Activated CD8-positive, alpha-beta memory T cell treated with anti-CD3 and anti-CD28 coated beads, Interleukin-2, amount 10 ng/mL, durations not matched to agents 7 days and 5 days (primary cell): ENCODE measurements at regions not wholly inside any gene's neighbourhood (a gene's known extent, or its start where the extent isn't known, plus 50 kb on each side); places are given as distances from the start of the nearest gene placed in this dataset.

Source experiments
- ATAC-seq: fragments of 150-1000 bp; cut with Tn5 transposase; one replicate; pipeline ENCODE4 v1.10.0; 2021; ENCODE audit warnings: moderate library complexity
- CTCF ChIA-PET: fragments of 350-600 bp; sonication (Branson Sonifier 250); formaldehyde crosslinking; loops from one replicate; lab custom pipeline; 2021; ENCODE audit warnings: antibody characterized with exemption; lab: Charles Lee
- DNase-seq: peaks from one replicate; pipeline ENCODE4 v3.0.0-alpha.2; 2020
- H3K27ac Mint-ChIP-seq: one replicate; pipeline ENCODE4 v1.8.0; 2021; ENCODE audit warnings: mild to moderate bottlenecking, mixed read lengths
- H3K27me3 Mint-ChIP-seq: one replicate; pipeline ENCODE4 v1.8.0; 2021; ENCODE audit warnings: mixed read lengths
- H3K36me3 Mint-ChIP-seq: one replicate; pipeline ENCODE4 v1.8.0; 2021; ENCODE audit warnings: mild to moderate bottlenecking, mixed read lengths
- H3K4me1 Mint-ChIP-seq: one replicate; pipeline ENCODE4 v1.8.0; 2021; ENCODE audit warnings: mixed read lengths
- H3K4me3 Mint-ChIP-seq: one replicate; pipeline ENCODE4 v1.8.0; 2021; ENCODE audit warnings: mild to moderate bottlenecking, moderate library complexity, mixed read lengths
- H3K9me3 Mint-ChIP-seq: one replicate; pipeline ENCODE4 v1.8.0; 2022; ENCODE audit warnings: low read depth, mixed read lengths

DNA sequence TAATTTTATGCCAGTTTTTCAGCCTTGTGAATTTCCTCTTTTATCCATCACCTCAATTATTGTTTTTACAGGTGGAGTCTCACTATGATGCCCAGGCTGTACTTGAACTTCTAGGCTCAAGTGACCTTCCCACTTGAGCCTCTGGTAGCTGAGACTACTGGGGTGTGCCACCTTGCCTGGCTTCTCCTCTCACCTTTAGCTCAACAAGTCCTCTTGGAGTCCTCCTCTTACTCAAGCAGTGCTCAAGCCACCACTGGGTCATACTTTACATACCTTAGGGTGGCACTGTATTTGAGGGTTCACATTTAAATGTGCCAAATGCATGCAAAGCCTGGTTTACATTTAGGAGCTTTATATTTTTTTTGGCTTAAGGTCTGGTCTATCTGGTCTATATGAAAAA is 350.1 kb upstream of the MCTP2 start:
- Mint-ChIP-seq H3K27me3 (peaks cover 5% of the 10 kb centered on the region), H3K36me3 (no peaks in the 10 kb centered on the region), H3K27ac (no peak overlapping the region), H3K9me3 (no peaks in the 10 kb centered on the region), H3K4me3 (no peak overlapping the region), H3K4me1 (no peaks in the 10 kb centered on the region)
- ATAC-seq (no peak), DNase-seq (no peak)
- CTCF ChIA-PET = no interaction called here

DNA sequence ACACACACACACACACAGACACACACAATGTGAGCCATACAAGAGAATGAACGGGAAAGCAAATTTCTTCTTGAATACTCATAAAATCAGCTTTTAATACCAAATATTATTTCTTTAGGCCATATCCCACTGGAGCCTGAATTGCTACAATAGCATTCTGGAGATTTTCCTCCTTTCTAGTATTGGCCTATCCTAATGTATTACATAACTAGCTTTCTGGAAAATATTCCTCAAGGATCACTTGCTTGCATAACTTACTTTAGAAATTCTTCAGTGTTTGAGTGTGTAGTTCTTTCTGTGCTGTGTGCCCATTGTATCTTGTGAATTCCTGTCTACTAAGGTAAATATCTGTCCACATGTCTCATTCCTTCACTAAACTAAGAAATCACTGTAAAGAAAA is 351.0 kb upstream of the MCTP2 start:
- Mint-ChIP-seq H3K9me3 (no peaks in the 10 kb centered on the region), H3K4me3 (no peak overlapping the region)

DNA sequence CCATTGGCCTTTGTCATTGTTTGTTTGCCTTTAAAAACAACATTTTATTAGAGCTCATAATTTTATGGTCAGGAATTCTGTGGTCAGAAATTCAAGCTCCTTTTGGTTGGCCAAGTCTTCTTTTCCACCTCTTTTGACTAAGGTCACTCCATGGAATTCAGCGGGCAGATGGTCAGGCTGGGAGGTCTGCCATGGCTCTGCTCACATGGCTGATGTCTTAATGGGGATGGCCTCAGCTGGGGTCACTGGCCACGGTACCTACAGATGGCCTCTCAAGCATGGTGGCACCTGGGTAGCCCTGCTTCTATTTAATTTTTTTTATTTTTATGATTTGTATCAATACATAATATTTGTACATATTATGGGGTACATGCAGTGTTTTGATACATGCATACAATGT is 360.8 kb upstream of the MCTP2 start:
- CTCF ChIA-PET = no interaction called here
- Mint-ChIP-seq H3K4me1 (no peaks in the 10 kb centered on the region), H3K4me3 (no peak overlapping the region)

More for the DNA sequence above, 351.0 kb upstream of the MCTP2 start:
- ATAC-seq (no peak), DNase-seq (no peak)
- Mint-ChIP-seq H3K4me1 (no peaks in the 10 kb centered on the region), H3K36me3 (no peaks in the 10 kb centered on the region), H3K27ac (no peak overlapping the region), H3K27me3 (peaks cover 5% of the 10 kb centered on the region)
- CTCF ChIA-PET = no interaction called here

DNA sequence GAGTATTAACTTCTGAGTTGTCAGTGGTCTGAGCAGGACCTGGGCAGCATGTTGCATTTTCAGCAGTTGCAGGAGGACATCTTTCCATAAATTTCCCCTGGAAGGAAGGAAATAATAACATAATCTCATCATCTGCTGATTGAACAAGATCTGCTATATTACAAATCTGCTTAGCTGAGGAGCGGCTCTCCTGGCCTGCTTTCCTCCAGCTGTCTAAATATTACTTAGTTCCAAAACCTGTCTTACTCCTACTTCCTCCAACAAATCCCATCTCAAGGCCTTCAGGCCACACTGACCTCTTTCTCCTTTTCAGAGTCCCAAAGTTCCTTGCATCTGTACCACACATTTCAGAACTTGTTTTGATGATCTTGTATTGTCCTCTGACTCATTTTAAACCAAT is 364.4 kb upstream of the MCTP2 start:
- H3K27ac Mint-ChIP-seq = no peak overlapping the region
- H3K9me3 Mint-ChIP-seq = no peaks in the 10 kb centered on the region
- no peaks in the 10 kb centered on the region for H3K36me3 Mint-ChIP-seq
- H3K4me3 Mint-ChIP-seq = no peak overlapping the region
- peaks cover 10% of the 10 kb centered on the region for H3K4me1 Mint-ChIP-seq
- CTCF ChIA-PET = interaction anchor here (1.0 kb wide), 1 partner anchor 11 kb away, joined by 3 read pairs; no protein-coding TSS in a partner anchor
- ATAC-seq (no peak), DNase-seq (no peak)
- H3K27me3 Mint-ChIP-seq = peaks cover 35% of the 10 kb centered on the region

More for the DNA sequence above, 360.8 kb upstream of the MCTP2 start:
- H3K27me3 Mint-ChIP-seq = peaks cover 22% of the 10 kb centered on the region
- no peak overlapping the region for H3K27ac Mint-ChIP-seq
- DNase-seq (no peak), ATAC-seq (no peak)
- H3K36me3 Mint-ChIP-seq = no peaks in the 10 kb centered on the region
- no peaks in the 10 kb centered on the region for H3K9me3 Mint-ChIP-seq

DNA sequence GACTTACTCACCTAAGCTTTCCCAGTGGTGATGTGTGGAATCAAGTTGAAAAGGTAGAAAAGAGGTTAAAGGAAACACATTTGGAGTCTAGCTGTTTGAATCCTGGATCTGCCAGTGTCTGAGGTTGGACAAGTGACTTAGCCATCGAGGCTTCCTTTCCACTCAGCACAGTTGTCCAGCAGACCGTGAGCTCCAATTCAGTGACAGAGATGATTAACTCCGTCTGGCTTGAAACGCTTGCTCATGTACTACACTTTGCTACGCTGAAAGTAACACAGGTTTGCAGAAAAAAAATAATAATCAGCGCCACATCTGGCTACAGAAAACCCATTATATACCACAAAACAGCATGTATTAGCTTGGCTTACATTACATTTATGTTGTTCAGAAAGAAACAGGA is 364.9 kb upstream of the MCTP2 start:
- H3K27me3 Mint-ChIP-seq = peaks cover 36% of the 10 kb centered on the region
- CTCF ChIA-PET = interaction anchor here (1.0 kb wide), 1 partner anchor 11 kb away, joined by 3 read pairs; no protein-coding TSS in a partner anchor
- peaks cover 14% of the 10 kb centered on the region for H3K4me1 Mint-ChIP-seq
- no peak overlapping the region for H3K27ac Mint-ChIP-seq
- DNase-seq (no peak), ATAC-seq (no peak)
- no peaks in the 10 kb centered on the region for H3K9me3 Mint-ChIP-seq
- no peaks in the 10 kb centered on the region for H3K36me3 Mint-ChIP-seq
- H3K4me3 Mint-ChIP-seq = no peak overlapping the region

DNA sequence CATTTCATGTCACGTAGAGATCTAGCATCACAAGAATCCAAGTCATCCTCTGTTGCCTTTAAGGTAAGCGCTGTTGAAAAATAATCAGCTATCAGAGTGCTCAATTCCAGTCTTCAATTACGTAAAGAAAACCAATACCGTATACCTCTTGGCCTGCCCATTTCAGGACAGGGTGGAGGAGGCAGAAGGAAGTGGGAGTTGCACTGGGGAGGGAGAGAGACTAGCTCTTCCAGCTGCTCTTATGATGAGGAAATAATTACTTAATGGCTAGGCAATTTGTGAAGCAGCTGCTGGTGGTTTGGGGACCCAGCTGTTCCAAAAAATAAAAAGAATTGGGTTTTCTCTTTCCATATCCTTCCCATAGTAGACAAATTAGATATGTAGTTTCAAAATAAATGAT is 365.8 kb upstream of the MCTP2 start:
- Mint-ChIP-seq H3K9me3 (no peaks in the 10 kb centered on the region), H3K4me1 (peaks cover 22% of the 10 kb centered on the region), H3K36me3 (no peaks in the 10 kb centered on the region), H3K27me3 (peaks cover 41% of the 10 kb centered on the region), H3K27ac (no peak overlapping the region), H3K4me3 (no peak overlapping the region)
- CTCF ChIA-PET = no interaction called here
- DNase-seq = no peak
- no peak for ATAC-seq

DNA sequence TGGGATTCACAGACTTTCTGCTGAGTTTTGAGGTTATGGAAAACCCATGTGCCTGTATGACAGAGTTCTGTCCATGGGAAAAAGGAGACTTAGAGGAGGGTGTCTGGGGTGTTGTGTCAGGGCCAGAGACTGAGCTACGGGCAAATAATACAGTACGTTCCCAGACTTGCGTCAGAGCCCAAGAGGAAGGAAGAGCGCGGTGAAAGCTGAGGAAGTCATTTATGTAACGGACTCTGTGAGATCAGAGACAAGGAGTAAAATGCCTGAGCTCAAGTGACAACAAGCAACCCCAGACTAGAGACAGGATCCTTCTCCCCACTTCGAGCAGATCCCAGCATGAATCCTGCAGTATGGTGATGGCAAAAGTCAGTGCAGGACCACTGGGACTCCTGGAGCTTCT is 368.6 kb upstream of the MCTP2 start:
- peaks cover 41% of the 10 kb centered on the region for H3K27me3 Mint-ChIP-seq

DNA sequence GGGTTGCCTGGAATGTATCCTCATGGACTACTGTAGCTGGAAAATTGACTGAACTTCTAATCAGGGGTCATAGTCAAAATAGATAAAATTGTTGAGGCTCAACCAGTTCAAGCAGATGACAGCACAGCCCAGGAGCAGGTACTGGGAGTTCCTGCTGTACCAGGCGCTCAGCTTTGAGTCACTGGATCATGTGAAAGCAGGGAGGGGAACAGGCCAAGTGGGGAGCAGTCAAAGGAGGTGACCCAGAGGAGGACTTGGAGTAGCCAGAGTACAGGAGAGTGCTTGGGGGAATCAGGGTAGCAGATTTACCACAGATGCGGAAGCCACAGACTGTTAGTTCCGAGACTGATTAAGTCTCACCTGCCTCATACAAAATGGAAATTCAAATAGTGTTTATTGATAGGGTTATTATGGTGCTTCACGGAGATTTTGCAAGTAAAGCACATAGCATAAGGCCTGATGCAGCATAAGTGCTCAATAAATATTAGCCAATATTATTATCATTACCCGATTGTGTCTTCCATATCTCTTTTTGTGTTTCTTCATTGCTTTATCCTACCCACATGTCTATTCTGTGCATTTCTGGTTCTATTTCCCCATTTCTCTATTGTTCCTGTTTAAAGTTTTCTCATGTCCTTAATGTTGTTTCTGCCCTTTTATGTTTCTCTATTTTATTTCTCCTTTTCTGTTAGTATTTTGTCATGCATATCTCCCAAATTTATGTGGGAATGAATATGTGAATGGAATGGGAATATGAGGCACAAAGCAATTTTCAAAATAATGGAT is 369.2 kb upstream of the MCTP2 start:
- CTCF ChIA-PET = no interaction called here
- DNase-seq (no peak), ATAC-seq (no peak)
- H3K27me3 Mint-ChIP-seq = peaks cover 40% of the 10 kb centered on the region
- no peak overlapping the region for H3K27ac Mint-ChIP-seq
- no peaks in the 10 kb centered on the region for H3K9me3 Mint-ChIP-seq
- H3K4me1 Mint-ChIP-seq = peaks cover 26% of the 10 kb centered on the region
- no peak overlapping the region for H3K4me3 Mint-ChIP-seq
- H3K36me3 Mint-ChIP-seq = no peaks in the 10 kb centered on the region

More for the DNA sequence above, 368.6 kb upstream of the MCTP2 start:
- CTCF ChIA-PET = no interaction called here
- no peak overlapping the region for H3K27ac Mint-ChIP-seq
- DNase-seq (no peak), ATAC-seq (no peak)
- no peaks in the 10 kb centered on the region for H3K9me3 Mint-ChIP-seq
- H3K4me3 Mint-ChIP-seq = no peak overlapping the region
- peaks cover 26% of the 10 kb centered on the region for H3K4me1 Mint-ChIP-seq
- no peaks in the 10 kb centered on the region for H3K36me3 Mint-ChIP-seq

DNA sequence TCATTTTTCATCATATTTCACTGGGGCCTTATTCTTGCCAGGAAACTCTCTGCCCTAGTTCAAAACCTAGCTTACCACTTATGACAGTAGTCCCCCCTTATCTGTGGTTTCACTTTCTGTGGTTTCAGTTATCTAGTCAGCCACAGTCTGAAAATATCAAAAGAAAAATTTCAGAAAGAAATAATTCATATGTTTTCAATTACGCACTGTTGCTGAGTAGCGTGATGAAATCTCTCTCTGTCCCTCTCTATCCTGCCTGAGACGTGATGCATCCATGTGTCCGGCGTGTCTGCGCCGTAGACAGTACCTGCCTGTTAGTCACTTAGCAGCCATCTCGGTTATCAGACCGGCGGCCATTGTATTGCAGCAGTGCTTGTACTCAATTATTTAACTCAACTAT is 369.9 kb upstream of the MCTP2 start:
- H3K9me3 Mint-ChIP-seq = no peaks in the 10 kb centered on the region
- peak; percentile 49 for ATAC-seq
- H3K27ac Mint-ChIP-seq = no peak overlapping the region
- no peak for DNase-seq
- no peak overlapping the region for H3K4me3 Mint-ChIP-seq
- H3K36me3 Mint-ChIP-seq = no peaks in the 10 kb centered on the region
- CTCF ChIA-PET = no interaction called here
- H3K4me1 Mint-ChIP-seq = peaks cover 26% of the 10 kb centered on the region
- H3K27me3 Mint-ChIP-seq = peaks cover 36% of the 10 kb centered on the region

DNA sequence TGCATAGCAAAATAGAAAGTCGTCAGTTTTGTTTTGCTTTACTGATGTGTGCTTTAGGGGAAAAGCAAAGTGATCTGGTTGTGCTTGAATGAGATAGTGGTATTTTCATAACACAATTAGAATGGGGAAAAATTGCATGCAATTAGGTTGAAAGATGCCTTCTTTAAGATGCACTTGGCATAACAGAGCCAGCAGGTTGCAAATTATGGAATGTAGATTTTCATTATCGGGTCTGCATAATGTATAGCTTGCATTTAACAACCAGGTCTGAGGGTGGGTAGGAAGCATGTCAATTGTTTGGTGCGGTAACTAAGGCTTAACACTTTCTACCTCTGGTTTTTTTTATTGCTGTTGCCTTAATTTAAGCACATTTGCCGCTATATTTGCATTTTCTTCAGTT is 370.7 kb upstream of the MCTP2 start:
- ATAC-seq (no peak), DNase-seq (no peak)
- no peak overlapping the region for H3K27ac Mint-ChIP-seq
- H3K9me3 Mint-ChIP-seq = no peaks in the 10 kb centered on the region
- CTCF ChIA-PET = interaction anchor here (1.3 kb wide), 1 partner anchor 28 kb away, joined by 3 read pairs; no protein-coding TSS in a partner anchor
- peaks cover 33% of the 10 kb centered on the region for H3K27me3 Mint-ChIP-seq
- no peak overlapping the region for H3K4me3 Mint-ChIP-seq
- no peaks in the 10 kb centered on the region for H3K36me3 Mint-ChIP-seq
- H3K4me1 Mint-ChIP-seq = peaks cover 26% of the 10 kb centered on the region

DNA sequence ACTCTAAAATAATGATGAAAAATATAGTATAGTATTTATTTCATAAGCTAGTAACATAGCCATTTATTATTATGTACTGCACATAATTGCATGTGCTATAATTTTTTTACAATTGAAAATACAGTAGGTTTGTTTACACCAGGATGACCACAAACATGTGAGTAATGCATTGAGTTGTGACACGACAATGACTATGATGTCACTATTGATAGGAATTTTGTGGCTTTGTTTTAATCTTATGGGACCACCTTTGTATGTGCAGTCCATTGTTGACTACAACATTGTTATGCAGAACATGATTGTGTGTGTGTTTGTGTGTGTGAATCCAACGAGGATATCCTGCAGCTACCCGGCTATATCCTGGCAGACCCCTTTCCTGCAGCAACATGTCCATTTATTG is 372.2 kb upstream of the MCTP2 start:
- peaks cover 26% of the 10 kb centered on the region for H3K4me1 Mint-ChIP-seq
- CTCF ChIA-PET = interaction anchor here (1.2 kb wide), 1 partner anchor 261 kb away, joined by 3 read pairs; no protein-coding TSS in a partner anchor
- DNase-seq (no peak), ATAC-seq (no peak)
- no peaks in the 10 kb centered on the region for H3K9me3 Mint-ChIP-seq
- no peak overlapping the region for H3K4me3 Mint-ChIP-seq
- peaks cover 38% of the 10 kb centered on the region for H3K27me3 Mint-ChIP-seq
- no peaks in the 10 kb centered on the region for H3K36me3 Mint-ChIP-seq
- H3K27ac Mint-ChIP-seq = no peak overlapping the region

DNA sequence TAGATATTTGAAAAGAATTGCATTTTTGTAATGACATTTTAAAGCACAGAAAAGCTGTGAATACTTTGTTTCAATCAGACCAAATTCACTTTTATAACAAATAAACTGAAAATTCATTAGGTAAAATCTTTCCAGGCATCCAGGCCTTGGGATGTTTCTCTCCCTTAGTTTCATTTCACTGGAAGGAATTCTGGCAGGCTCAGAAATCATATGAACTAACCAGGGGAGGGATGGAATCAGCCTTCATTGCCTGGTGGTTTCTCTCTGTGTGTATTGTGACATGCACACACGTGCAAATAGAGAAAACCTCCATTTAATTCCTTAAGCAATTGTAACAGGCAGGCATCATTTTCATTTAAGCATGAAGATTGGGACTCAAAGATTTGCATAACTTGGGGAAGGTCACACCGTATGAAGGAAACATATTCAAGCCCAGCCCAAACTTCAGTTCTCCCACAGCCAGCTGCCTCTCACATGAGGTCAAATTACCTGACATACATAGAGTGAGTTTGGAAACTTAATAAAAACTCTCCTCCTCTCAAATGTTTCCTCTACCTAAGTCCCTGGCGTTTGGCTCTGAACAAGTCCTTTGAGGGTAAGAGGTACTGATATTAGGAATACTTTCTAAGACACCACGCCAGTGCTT is 376.1 kb upstream of the MCTP2 start:
- Mint-ChIP-seq H3K9me3 (no peaks in the 10 kb centered on the region), H3K4me1 (peaks cover under 1% of the 10 kb centered on the region), H3K4me3 (no peak overlapping the region), H3K27ac (no peak overlapping the region), H3K36me3 (no peaks in the 10 kb centered on the region), H3K27me3 (peaks cover 18% of the 10 kb centered on the region)
- CTCF ChIA-PET = interaction anchor here (1.2 kb wide), 1 partner anchor 11 kb away, joined by 3 read pairs; no protein-coding TSS in a partner anchor
- DNase-seq = no peak
- ATAC-seq = no peak

DNA sequence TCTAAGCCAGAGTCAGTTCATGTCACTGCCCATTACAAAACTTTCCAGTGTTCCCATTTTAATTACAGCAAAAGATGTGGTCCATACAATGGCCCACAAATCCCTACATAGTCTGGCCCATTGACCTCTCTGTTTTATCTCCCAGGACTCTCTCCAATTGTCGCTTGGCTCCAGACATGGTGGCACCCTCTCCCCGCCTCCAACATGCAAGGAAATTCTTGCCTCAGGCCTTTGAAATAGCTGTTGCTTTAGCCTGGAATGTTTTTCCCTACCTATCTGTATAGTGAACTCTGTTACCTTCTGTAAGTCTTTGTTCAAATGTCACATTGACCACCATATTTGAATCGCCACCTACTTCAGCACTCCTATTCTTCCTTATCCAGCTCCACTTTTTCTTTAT is 377.3 kb upstream of the MCTP2 start:
- no peak overlapping the region for H3K4me3 Mint-ChIP-seq
- no peaks in the 10 kb centered on the region for H3K4me1 Mint-ChIP-seq
- no peaks in the 10 kb centered on the region for H3K9me3 Mint-ChIP-seq
- CTCF ChIA-PET = no interaction called here
- DNase-seq (no peak), ATAC-seq (no peak)
- H3K27ac Mint-ChIP-seq = no peak overlapping the region
- no peaks in the 10 kb centered on the region for H3K36me3 Mint-ChIP-seq
- H3K27me3 Mint-ChIP-seq = peaks cover 14% of the 10 kb centered on the region

DNA sequence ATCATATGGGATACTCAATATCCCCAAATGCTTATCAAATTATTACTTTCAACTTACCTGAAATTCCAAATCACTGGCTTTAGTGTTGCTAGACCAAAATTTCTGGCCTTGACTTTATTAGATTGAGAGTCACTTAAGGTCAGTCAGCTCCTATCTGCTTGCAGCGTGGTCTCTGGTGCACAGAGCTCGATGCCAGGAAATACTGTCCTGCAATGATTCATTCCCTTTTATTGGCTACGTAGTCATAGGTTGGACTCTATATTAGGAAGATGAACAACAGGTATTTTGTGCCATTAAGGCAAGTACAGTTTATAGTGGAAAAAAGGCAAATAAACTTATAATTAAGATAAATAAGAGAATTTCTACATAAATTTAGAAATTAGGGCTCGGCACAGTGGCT is 378.6 kb upstream of the MCTP2 start:
- Mint-ChIP-seq H3K27ac (no peak overlapping the region), H3K27me3 (peaks cover 16% of the 10 kb centered on the region), H3K4me1 (no peaks in the 10 kb centered on the region), H3K36me3 (no peaks in the 10 kb centered on the region), H3K9me3 (no peaks in the 10 kb centered on the region), H3K4me3 (no peak overlapping the region)
- CTCF ChIA-PET = no interaction called here
- ATAC-seq (no peak), DNase-seq (no peak)
